Stimulated activated CD4-positive, alpha-beta T cell treated with anti-CD3 and anti-CD28 coated beads, Interleukin-1b, Interleukin-23, amount 100 ng/mL, for 1 hour (primary cell): ENCODE measurements at regions not wholly inside any gene's neighbourhood (a gene's known extent, or its start where the extent isn't known, plus 50 kb on each side); places are given as distances from the start of the nearest gene placed in this dataset.
"Not testable (repeated sequence)": the region's sequence is repeated elsewhere in the genome, so short reads cannot be mapped to it uniquely, and the experiment has no call there.

Experiments
- DNase-seq, 2 donors: peaks; one replicate each; pipeline ENCODE4 v3.0.0-alpha.2; 2020; ENCODE audit warnings: low read depth in 2 of 2

DNA sequence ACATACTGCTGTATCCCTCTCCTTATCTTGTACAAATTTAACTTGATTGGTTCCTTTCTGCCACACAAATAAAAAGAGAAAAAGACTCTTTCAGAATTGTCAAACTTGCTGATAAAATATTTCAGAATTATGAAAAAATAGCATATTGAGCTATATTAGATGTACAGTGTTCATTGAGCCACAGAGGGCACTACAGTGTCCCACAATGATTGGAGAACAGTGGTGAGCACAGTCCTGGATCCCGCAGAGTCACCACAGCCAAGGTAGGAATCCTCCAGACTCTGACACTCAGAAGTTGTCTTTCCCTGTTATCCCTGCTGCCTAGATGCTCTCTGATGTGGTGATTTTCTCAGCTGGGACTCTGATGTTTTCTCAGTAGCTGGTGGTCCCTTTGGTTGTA lies 1281.3 kb upstream of the ZEB2 start:
- no peak for DNase-seq

DNA sequence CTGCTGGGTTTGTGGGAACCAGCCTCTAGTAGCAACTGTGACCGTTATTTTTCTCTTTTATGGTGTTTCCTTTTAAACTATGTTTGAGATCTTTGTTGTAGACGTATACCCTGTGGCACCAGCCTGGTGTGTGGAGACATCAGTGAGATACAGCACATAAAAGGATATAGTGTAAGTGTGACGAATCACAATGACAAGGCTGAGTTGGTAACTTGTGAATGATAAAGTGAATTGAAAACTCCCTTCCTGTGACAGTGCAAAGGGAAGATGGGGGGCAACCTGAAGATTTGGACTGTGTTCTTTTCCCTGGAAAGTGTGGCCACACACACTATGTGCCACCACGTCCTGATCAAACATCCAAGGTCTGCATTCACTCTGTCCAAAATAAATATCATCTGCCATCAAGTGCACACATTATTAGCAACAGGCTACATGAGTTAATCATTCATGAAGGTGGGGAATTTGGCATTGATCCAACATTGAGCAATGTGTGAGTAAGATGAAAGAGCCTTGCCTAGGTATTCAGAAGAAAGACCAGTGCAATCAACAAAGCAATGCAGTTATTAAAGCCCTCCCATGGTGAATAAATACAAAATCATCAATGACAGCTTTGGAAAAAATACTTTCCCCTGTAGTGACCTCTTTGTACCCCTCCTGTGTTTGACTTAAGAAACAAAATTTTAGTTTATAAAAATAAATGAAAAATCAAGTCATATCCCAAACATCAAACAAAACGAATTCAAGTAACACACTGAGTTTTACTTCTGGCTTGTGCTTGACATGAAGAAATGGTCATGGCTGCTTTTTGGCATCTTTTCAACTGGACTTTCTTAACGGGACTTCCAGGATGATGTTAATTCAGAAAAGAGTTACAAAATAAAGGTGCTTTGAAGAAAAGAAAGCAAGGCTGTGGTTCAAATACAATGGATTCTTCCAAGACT lies 1280.5 kb upstream of the ZEB2 start:
- no peak for DNase-seq

DNA sequence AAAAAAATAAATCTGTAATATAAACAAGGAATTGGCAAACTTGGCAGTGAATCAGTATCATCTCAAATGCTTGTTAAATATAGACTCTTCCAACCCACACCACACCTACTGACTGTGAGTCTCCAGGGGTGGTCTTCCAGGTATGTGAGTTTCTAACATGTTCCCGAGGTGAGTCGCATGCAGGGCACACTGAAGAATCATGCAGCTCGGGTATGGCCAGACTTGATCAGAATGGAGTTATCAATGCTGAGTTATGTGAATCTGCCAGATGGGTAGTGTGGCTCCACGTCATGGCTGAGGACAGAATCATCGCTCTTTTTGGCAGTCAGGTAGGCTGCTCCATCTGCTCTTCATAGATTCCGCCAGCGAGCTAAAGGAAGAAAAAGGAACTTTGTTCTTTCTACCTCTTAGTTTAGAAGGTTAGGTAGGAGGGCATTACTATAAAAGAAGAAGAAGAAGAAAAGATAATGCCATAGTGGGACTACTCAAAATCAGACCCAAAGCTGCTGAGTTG lies 1279.7 kb upstream of the ZEB2 start:
- no peak for DNase-seq

DNA sequence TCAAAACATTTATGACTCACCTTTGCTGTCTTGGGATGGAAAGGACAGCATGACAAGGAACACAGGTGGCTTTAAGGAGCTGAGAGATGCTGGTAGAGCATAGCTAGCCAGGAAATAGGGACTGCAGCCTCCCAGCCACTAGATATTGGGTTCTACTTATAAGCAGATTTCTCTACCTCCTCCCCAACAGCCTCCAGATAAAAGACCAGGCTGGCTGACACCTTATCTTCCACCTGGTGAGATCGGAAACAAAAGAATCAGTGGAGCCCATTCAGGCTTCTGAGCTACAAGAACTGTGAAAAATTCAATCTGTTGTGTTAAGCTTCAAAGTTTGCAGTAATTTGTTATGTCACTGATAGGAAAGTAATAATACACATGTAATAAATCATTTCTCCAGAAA lies 1278.5 kb upstream of the ZEB2 start:
- DNase-seq: no peak

DNA sequence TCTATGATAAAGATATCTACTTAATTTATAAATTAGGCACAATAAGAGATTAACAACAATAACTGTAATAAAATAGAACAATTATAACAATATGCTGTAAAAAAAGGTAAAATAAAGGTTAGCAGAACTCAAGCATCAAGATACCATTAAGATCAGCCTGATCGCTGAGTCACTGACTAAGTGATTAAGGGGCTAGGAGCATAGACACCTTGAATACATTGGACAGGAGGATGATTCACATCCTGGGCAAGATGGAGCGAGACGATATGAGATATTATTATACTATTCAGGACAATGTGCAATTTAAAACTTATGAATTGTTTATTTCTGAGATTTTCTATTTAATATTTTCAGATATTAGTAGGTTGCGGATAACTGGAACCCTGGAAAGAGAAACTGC lies 1277.8 kb upstream of the ZEB2 start:
- DNase-seq: no peak

DNA sequence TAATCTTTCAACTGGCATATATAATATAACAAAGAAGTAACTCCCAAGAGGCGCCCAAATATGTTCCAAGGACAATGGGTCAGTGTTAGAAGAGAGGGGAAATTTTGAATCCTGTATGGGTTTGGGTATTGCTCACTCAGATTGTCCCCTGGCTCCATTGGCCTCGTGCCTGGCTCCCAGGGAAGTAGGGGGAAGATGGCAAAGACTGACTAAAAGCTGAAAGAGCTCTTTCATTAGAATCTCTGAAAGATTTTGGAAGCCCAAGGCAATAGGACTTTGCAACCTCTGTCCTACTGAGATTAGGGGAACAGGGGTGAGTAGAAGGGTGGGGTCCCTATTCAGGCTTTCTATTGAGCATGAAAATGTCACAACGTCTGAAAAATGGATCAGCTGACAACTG lies 1272.8 kb upstream of the ZEB2 start:
- no peak for DNase-seq

DNA sequence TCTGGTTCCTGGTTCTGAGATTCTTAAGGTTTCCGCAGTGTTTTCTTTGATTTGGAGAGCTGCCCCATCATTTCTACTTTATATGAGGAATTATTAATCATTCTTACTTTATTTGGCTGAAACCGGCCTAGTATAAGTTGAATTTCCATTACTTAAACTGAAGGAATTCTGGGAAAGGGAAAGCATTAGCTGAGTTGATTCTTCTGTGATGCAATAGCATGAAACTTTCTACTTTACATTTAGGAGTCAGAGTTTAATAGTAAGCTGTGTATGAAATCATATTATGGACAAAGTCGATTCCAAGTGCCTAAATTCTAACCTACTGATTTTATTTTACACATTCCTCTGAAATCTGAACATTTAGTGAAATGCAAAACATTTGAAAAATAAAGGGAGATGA lies 1269.7 kb upstream of the ZEB2 start:
- no peak for DNase-seq

DNA sequence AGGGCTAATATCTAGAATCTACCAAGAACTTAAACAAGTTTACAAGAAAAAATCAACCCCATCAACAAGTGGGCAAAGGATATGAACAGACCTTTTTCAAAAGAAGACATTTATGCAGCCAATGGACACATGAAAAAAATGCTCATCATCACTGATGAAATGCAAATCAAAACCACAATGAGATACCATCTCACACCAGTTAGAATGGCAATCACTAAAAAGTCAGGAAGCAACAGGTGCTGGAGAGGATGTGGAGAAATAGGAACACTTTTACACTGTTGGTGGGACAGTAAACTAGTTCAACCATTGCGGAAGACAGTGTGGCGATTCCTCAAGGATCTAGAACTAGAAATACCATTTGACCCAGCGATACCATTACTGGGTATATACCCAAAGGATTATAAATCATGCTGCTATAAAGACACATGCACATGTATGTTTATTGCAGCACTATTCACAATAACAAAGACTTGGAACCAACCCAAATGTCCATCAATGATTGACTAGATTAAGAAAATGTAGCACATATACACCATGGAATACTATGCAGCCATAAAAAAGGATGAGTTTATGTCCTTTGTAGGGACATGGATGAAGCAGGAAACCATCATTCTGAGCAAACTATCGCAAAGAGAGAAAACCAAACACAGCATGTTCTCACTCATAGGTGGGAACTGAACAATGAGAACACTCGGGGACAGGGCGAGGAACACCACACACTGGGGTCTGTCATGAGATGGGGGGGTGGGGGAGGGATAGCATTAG lies 1267.9 kb upstream of the ZEB2 start:
- not testable (repeated sequence) for DNase-seq

DNA sequence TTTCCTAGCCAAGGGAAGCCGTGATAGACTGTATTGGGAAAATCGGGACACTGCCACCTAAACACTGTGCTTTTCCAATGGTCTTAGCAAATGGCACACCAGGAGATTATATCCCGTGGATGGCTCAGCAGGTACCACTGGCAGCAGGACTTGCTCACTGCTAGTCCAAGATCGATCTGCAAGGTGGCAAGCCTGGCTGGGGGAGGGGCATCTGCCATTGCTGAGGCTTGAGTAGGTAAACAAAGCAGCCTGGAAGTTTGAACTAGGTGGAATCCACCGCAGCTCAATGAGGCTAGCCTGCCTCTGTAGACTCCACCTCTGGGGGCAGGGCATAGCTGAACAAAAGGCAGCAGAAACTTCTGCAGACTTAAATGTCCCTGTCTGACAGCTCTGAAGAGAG lies 1262.7 kb upstream of the ZEB2 start:
- DNase-seq: not testable (repeated sequence)

DNA sequence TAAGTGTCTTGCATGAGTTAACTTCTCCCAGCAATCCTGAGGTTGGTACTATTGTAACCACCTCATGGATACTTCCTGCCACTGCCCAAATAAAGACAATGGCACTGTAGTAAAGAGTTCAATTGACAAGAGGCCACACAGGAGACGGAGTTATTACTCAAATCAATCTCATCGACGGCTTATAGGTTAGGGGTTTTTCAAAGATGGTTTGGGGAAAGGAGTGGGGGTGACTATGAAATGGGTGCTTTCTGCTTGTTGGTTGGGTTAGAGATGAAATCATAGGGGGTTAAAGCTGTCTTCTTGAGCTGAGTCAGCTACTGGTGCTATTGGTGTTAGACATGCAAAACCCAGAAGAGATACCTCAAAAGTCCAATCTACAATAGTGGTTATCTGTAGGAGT lies 1258.0 kb upstream of the ZEB2 start:
- no peak for DNase-seq

DNA sequence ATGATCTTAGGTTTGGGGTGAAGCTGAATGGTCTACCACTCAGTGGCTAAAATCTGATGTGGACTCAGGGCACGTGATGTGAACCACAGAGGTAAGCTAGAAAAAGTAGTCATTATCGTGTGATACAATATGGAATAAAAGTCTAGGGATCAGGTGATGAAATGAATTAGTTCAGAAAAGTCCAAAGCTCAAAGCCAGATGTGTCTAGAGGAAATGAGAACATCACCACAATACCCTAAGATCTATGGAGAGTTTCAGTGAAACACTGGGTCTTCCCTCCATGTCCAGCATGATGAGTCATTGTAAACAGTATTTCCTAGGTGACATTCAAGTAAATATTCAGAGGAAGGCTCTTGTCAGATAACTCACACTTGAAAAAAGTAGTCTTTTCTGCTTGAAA lies 1257.4 kb upstream of the ZEB2 start:
- no peak for DNase-seq

DNA sequence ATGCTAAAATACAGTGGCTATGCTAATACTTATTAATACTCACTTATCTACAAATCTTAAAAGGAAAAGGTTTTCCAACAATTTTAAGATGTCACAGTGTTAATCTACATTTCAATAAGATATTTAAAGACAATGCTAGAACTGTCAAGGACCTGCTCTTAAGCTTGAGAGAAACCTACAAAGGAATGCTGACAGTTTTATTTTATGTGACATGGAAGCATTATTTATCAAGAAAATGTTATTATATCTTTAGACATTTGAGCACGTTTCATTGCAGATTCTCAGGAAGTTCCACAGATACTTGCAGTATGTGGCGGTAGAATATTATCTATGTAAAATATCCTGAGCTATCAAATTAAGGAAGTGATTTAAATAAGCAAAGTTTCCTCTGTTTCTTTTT lies 1255.7 kb upstream of the ZEB2 start:
- no peak for DNase-seq

DNA sequence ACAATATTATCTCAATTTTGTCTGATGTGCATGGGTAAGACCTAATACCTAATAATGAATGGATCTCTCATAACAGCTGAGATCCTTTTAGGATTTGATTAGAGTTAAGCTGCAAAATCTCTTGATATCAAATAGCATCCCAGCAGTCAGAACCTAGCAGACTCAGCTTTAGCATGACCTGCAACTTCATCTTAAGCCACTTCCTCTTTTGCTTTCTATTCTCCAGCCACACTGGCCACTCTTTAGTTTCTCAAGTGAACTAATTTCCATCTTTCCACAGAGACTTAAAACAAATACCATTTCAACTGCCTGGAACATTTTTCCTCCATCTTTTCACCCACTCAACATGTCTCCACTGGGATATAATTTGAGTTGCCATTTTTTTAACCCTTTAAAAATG lies 1251.6 kb upstream of the ZEB2 start:
- DNase-seq: no peak

DNA sequence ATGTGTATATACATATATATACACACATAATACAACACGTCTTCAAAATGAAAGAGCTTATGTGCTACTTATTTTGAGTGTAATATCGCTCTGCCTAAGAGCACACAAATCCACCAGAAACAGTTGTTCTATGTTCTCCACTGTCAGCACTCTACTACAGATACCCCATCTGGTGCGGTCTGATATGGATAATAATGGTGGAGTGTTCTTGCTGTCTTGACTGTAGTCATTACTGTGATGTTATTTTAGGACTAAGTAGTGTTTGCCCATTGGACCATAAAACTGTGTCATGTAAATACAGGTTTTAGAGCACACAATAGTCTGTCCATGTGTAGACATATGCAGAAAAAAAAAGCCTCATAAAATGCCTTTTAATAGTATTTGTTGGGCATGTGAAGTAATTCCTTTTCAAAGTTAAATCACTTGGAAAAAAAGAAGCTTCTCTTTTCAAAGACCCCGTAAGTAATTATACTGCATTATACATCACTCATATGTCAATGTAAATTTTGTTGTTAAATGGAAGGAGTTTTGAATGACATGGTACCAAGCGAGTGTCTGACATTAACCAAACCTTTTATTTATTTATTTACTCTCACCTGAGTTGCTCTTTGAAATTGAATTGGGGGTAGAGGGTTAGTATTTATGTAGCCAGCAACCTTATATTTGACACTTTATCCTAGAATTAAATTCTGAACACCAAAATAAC lies 1249.2 kb upstream of the ZEB2 start:
- DNase-seq: no peak

DNA sequence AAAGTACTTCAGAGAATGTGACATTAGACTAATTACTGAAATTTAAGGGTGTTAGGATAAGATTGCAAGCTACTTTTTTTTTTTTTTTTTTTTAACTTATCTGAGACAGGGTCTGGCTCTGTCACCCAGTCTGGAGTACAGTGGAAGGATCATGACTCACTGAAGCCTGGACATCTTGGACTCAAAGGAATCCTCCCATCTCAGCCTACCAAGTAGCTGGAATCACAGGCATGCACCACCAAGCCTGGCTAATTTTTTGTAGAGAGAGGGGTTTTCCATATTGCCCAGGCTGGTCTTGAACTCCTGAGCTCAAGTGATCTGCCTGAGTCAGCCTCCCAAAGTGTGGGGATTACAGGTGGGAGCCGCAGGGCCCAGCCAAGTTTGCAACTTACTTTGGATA lies 1246.0 kb upstream of the ZEB2 start:
- DNase-seq: no peak

DNA sequence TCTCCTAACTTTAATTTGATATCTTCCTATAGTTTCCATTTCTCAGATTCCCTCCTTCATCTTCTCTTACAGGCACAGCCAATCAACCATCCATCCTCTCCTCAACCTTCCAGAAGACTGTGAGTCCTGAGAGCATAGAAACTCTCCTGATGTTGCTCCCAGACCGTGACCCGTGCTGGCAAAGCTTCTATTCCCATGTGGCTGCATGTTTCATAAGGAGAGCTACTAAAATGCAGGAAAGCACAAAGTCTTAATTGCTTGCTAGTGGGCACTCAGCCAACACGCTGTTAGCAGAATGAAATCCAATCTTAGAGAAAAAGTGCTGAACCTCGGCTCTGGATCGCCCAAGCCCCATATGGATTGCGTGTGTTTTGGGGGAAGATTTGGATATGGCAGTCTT lies 1244.7 kb upstream of the ZEB2 start:
- DNase-seq: no peak

DNA sequence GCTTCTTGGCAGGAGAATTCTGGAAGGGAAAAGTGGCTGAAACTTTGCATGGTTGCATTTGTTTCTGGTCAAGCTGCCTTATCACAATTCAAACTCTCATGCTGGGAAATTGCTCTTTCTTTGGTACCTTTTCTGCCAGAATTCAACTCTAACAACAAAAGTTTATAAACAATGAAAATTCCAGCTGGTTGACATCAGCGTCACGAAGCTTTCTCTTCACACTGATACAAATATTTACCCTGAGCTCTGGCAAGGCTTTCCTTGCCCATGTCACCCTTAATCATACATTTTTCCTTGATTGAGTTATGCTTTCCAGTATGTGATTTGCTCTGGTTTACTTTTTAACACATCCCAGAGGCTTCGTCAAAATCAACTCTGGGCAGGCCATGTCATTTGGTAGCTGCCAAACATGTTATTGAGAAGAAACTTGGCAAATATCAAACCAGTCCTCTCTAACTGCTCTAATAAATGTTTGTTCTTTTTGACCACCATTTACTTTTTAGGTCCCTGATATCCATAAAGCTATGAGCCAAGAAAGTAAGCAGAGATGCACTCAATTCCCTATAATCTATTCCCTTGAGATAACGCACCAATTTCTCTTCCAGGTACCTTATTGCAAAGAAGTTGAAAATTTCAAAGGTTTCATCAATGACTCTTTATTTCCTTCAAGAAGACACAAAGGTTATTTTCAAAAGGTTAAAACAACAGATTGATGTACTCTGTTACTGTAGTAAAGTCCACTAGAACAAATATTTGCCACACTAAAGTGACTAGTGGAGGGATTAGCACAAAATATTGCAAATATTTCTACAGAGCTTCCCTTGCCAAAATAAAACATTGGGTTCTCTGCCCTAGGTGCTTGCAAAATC lies 1241.1 kb upstream of the ZEB2 start:
- no peak for DNase-seq

DNA sequence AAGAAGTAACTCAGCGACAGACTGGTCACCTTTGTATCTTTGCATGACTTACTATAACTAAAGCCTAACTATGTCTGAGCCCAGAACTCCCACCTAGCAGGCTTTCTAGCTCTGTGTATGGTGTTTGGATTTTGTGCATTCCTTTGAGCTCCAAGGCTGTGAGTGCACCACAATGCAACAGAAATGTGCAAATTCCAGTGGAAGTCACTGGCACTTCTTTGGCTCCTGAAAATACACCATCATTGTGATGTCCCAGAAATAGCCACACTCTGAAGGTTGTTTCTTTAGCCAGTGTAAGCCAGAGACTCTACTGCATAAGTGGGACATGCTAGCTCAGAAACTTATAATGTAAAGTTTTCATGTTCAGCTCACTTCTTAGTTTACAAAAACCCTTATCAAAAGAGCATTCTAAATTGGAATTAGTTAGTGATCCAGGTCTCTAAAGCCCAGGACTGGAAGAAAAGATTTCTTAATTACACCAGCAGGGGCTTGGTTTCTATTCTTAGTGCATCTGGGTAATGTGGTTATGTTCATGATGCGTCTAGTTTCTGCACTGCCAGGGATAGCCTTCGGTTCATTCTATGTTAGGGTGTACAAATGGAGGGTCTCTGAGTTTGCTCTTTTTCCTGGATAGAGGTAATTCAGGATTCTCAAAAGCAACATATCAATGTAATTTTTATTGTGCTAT lies 1239.5 kb upstream of the ZEB2 start:
- DNase-seq: no peak

DNA sequence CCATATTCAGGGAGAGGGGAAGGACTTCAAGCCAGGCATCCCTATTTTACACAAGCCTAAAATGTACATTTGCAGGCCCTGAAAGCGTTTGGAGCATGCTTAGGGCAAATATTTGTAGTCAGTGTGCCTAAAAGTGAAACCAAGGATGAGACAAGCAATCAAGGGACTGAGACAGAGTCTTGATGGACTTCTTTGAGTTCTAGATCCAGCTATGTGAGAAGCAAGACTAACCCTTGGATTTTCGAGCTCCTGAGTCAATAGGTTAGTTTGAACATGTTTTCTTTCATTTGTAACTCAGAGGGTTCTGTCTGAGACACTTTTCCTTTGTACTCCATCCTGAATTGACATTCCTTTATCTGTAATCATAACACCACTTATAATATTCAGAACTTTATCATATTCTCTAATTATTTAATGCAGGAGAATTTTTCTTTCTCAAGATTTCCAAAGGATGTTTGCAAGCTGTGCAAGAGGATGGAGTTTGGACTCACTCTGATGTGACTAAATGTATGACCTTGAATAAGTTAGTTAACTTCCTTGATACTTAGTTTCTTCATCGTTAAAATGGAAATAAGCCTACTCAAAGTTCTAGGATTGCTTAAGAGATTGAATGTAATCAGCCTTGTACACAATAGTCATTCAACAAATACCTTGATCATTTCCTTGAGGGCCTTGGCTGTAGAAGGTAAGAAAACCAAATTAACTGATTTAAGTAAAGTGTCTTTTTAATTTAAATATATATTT lies 1237.8 kb upstream of the ZEB2 start:
- no peak for DNase-seq
